HEK293 (cell line): ENCODE measurements at regions not wholly inside any gene's neighbourhood (a gene's known extent, or its start where the extent isn't known, plus 50 kb on each side); places are given as distances from the start of the nearest gene placed in this dataset.

Experiments used
- CTCF ChIA-PET: fragments of 350-600 bp; formaldehyde crosslinking; extraction: SDS; loops from one replicate; lab custom pipeline; 2021; ENCODE audit warnings: antibody characterized with exemption; lab: Yijun Ruan, JAX
- POLR2A ChIA-PET: fragments of 300-600 bp; formaldehyde crosslinking; extraction: SDS; loops from one replicate; lab custom pipeline; 2020; ENCODE audit warnings: antibody characterized with exemption, inconsistent platforms; lab: Yijun Ruan, JAX
- H3K27ac ChIP-seq: fragments of 200-500 bp; sonication (Bioruptor generic); 2 replicates; pipeline ENCODE4 v1.5.1; 2014; ENCODE audit warnings: low read depth, low read length, control low read depth, inconsistent platforms; ENCODE audit errors: extremely low read depth
- H3K36me3 ChIP-seq, 2 experiments: fragments of 200-500 bp in 1 of 2; sonication (Bioruptor generic) in 1 of 2; 1 replicate in 1 of 2; 2 replicates in 1 of 2; pipeline ENCODE4 v1.5.1; 2014 to 2017; ENCODE audit warnings: inconsistent platforms in 2 of 2, low read length in 2 of 2; ENCODE audit not compliant: control insufficient read depth in 2 of 2, insufficient read depth in 1 of 2
- H3K4me1 ChIP-seq: fragments of 200-500 bp; sonication (Bioruptor generic); 2 replicates; pipeline ENCODE4 v1.5.1; 2014; ENCODE audit warnings: mild to moderate bottlenecking, low read length, inconsistent platforms; ENCODE audit not compliant: control insufficient read depth, insufficient read depth
- H3K4me3 ChIP-seq: 2 replicates; pipeline ENCODE4 v1.5.1; 2011; ENCODE audit warnings: low read depth, mild to moderate bottlenecking, control low read depth, low read length, moderate library complexity
- H3K9me3 ChIP-seq: fragments of 200-500 bp; sonication (Bioruptor generic); 2 replicates; pipeline ENCODE4 v1.5.1; 2014; ENCODE audit warnings: low read depth, low read length, inconsistent platforms; ENCODE audit not compliant: control insufficient read depth, insufficient read depth
- EGR2 ChIP-seq: fragments of 450-650 bp; formaldehyde crosslinking; IDR thresholded peaks from 2 replicates; pipeline ENCODE4 v1.5.1; 2016; ENCODE audit warnings: low read depth, missing biosample characterization, missing genetic modification characterization
- GFI1B ChIP-seq: fragments of 450-650 bp; formaldehyde crosslinking; IDR thresholded peaks from 2 replicates; pipeline ENCODE4 v1.5.1; 2016; ENCODE audit warnings: missing biosample characterization, missing genetic modification characterization
- IKZF3 ChIP-seq: fragments of 450-650 bp; IDR thresholded peaks from 2 replicates; pipeline ENCODE4 v1.5.0; 2018; ENCODE audit warnings: missing biosample characterization, mild to moderate bottlenecking, missing genetic modification characterization, moderate library complexity
- KLF9 ChIP-seq: fragments of 450-650 bp; formaldehyde crosslinking; IDR thresholded peaks from 2 replicates; pipeline ENCODE4 v1.5.1; 2016; ENCODE audit warnings: missing biosample characterization, missing genetic modification characterization, low read depth
- OVOL3 ChIP-seq: fragments of 450-650 bp; formaldehyde crosslinking; IDR thresholded peaks from 2 replicates; pipeline ENCODE4 v1.5.1; 2016; ENCODE audit warnings: missing biosample characterization, missing genetic modification characterization
- TCF7L2 ChIP-seq: IDR thresholded peaks from 2 replicates; pipeline ENCODE4 v1.6.1; 2011; ENCODE audit warnings: low read depth, mild to moderate bottlenecking, inconsistent platforms, low read length, moderate library complexity, borderline replicate concordance
- ZBTB17 ChIP-seq: fragments of 450-650 bp; formaldehyde crosslinking; IDR thresholded peaks from 2 replicates; pipeline ENCODE4 v1.5.1; 2016; ENCODE audit warnings: missing biosample characterization, missing genetic modification characterization
- ZBTB6 ChIP-seq: fragments of 450-650 bp; formaldehyde crosslinking; IDR thresholded peaks from 2 replicates; pipeline ENCODE4 v1.5.1; 2017; ENCODE audit warnings: missing biosample characterization, missing genetic modification characterization
- ZNF114 ChIP-seq: fragments of 450-650 bp; formaldehyde crosslinking; IDR thresholded peaks from 2 replicates; pipeline ENCODE4 v1.5.0; 2017; ENCODE audit warnings: missing biosample characterization, missing genetic modification characterization
- ZNF266 ChIP-seq: fragments of 450-650 bp; formaldehyde crosslinking; IDR thresholded peaks from 2 replicates; pipeline ENCODE4 v1.5.1; 2016; ENCODE audit warnings: missing biosample characterization, missing genetic modification characterization, low read depth
- ZNF48 ChIP-seq: fragments of 450-650 bp; formaldehyde crosslinking; IDR thresholded peaks from 2 replicates; pipeline ENCODE4 v1.5.1; 2016; ENCODE audit warnings: missing biosample characterization, missing genetic modification characterization
- ZNF521 ChIP-seq: fragments of 450-650 bp; formaldehyde crosslinking; IDR thresholded peaks from 2 replicates; pipeline ENCODE4 v1.5.1; 2017; ENCODE audit warnings: missing biosample characterization, mild to moderate bottlenecking, missing genetic modification characterization
- ZNF549 ChIP-seq: fragments of 450-650 bp; IDR thresholded peaks from 2 replicates; pipeline ENCODE4 v1.5.1; 2018; ENCODE audit warnings: missing biosample characterization, missing genetic modification characterization, mild to moderate bottlenecking, inconsistent platforms, moderate library complexity
- ZNF571 ChIP-seq: fragments of 450-650 bp; formaldehyde crosslinking; IDR thresholded peaks from 2 replicates; pipeline ENCODE4 v1.5.0; 2017; ENCODE audit warnings: missing biosample characterization, missing genetic modification characterization
- ZNF621 ChIP-seq: fragments of 450-650 bp; formaldehyde crosslinking; IDR thresholded peaks from 2 replicates; pipeline ENCODE4 v1.5.1; 2017; ENCODE audit warnings: missing biosample characterization, missing genetic modification characterization
- ZNF654 ChIP-seq: fragments of 450-650 bp; formaldehyde crosslinking; IDR thresholded peaks from 2 replicates; pipeline ENCODE4 v1.5.1; 2016; ENCODE audit warnings: low read depth, missing biosample characterization, missing genetic modification characterization
- ZNF747 ChIP-seq: fragments of 450-650 bp; formaldehyde crosslinking; IDR thresholded peaks from 2 replicates; pipeline ENCODE4 v1.5.1; 2016; ENCODE audit warnings: missing biosample characterization, missing genetic modification characterization
- ZNF785 ChIP-seq: fragments of 450-650 bp; formaldehyde crosslinking; IDR thresholded peaks from 2 replicates; pipeline ENCODE4 v1.5.1; 2016; ENCODE audit warnings: missing biosample characterization, missing genetic modification characterization
- ZSCAN23 ChIP-seq: fragments of 450-650 bp; formaldehyde crosslinking; IDR thresholded peaks from 2 replicates; pipeline ENCODE4 v1.5.1; 2016; ENCODE audit warnings: missing biosample characterization, missing genetic modification characterization
- TF ChIP-seq, protein P1 (sequence below): fragments of 450-650 bp; formaldehyde crosslinking; IDR thresholded peaks from 2 replicates; pipeline ENCODE4; 2016; ENCODE audit warnings: missing biosample characterization, missing genetic modification characterization
- TF ChIP-seq, protein P2 (sequence below): fragments of 450-650 bp; formaldehyde crosslinking; IDR thresholded peaks from 2 replicates; pipeline ENCODE4 v1.5.1; 2016; ENCODE audit warnings: missing biosample characterization, missing genetic modification characterization
- TF ChIP-seq, protein P3 (sequence below): fragments of 450-650 bp; formaldehyde crosslinking; IDR thresholded peaks from 2 replicates; pipeline ENCODE4 v1.5.1; 2016; ENCODE audit warnings: missing biosample characterization, missing genetic modification characterization
- TF ChIP-seq, protein P4 (sequence below): fragments of 450-650 bp; formaldehyde crosslinking; IDR thresholded peaks from 2 replicates; pipeline ENCODE4 v1.5.1; 2016; ENCODE audit warnings: missing biosample characterization, missing genetic modification characterization
- TF ChIP-seq, protein P5 (sequence below): fragments of 450-650 bp; formaldehyde crosslinking; IDR thresholded peaks from 2 replicates; pipeline ENCODE4 v1.5.1; 2017; ENCODE audit warnings: missing biosample characterization, missing genetic modification characterization

DNA sequence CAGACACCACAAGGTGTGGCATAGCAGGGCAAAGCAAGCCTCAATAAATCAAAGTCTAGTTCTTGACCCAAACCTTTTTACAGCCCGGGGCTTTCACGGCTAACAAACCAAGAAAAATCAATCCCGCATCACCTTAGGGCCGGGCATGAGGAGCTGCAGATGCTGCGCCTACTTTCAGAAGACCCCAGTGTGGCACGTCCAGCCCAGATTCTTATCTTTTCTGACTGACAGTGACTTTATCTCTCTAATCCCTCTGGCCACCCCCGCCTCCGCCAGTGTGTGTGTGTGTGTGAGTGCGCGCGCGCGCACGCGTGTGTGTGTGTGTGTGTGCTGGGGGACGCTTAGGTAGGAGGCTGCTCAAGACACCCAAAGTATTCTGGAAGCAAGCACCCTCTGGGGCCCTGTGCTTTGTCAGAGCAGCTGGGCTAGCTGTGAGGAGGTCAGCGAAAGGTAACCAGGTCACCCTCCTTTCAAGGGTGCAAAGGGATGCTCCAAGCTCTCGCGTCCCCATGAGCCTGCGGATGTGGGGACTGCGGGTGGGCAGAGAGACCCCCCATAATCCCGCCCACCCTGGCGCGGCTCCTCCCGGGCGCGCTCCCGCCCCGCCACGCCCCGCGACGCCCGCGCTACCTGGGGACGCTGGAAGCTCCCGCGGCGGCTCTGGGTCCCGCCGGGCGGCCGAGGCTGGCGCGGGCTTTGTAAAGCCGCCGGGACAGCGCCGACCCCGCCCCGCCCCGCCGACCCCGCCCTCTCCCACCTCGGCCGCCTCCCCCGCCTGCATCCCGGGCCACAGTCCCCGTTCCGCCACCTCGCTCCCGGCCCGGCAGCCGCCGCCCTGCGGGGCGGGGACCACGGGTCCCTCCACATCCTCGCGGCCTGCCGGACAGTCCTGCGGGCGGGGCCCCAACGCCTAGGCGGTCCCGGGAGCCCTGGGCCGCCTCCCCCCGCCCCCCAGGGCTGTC, 57.1 kb upstream of the RHOBTB1 start (continued):
- TF ChIP-seq ZNF114: no peak
- TF ChIP-seq ZBTB6 (tag by site-specific recombination): no peak
- no peak for TF ChIP-seq ZSCAN23
- TF ChIP-seq, protein P1, sequence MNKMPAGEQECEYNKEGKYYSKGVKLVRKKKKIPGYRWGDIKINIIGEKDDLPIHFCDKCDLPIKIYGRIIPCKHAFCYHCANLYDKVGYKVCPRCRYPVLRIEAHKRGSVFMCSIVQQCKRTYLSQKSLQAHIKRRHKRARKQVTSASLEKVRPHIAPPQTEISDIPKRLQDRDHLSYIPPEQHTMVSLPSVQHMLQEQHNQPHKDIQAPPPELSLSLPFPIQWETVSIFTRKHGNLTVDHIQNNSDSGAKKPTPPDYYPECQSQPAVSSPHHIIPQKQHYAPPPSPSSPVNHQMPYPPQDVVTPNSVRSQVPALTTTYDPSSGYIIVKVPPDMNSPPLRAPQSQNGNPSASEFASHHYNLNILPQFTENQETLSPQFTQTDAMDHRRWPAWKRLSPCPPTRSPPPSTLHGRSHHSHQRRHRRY (tag by site-specific recombination): 0 out of 2 replicates have a peak, but pooled peaks have one; percentile 59
- no peak for TF ChIP-seq ZNF785 (tag by site-specific recombination)
- no peak for TF ChIP-seq ZNF549
- TF ChIP-seq OVOL3: no peak
- TF ChIP-seq ZNF521: no peak
- TF ChIP-seq ZNF266 (tag by site-specific recombination): no peak
- peak; percentile 94 for TF ChIP-seq EGR2 (tag by site-specific recombination)
- peak; percentile 46 for TF ChIP-seq KLF9 (tag by site-specific recombination)
- TF ChIP-seq, protein P2, sequence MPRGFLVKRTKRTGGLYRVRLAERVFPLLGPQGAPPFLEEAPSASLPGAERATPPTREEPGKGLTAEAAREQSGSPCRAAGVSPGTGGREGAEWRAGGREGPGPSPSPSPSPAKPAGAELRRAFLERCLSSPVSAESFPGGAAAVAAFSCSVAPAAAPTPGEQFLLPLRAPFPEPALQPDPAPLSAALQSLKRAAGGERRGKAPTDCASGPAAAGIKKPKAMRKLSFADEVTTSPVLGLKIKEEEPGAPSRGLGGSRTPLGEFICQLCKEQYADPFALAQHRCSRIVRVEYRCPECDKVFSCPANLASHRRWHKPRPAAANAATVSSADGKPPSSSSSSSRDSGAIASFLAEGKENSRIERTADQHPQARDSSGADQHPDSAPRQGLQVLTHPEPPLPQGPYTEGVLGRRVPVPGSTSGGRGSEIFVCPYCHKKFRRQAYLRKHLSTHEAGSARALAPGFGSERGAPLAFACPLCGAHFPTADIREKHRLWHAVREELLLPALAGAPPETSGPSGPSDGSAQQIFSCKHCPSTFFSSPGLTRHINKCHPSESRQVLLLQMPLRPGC (tag by site-specific recombination): 0 out of 2 replicates have a peak, but pooled peaks have one; percentile 39
- 0 out of 2 replicates have a peak, but pooled peaks have one; percentile 34 for TF ChIP-seq TCF7L2
- TF ChIP-seq, protein P3, sequence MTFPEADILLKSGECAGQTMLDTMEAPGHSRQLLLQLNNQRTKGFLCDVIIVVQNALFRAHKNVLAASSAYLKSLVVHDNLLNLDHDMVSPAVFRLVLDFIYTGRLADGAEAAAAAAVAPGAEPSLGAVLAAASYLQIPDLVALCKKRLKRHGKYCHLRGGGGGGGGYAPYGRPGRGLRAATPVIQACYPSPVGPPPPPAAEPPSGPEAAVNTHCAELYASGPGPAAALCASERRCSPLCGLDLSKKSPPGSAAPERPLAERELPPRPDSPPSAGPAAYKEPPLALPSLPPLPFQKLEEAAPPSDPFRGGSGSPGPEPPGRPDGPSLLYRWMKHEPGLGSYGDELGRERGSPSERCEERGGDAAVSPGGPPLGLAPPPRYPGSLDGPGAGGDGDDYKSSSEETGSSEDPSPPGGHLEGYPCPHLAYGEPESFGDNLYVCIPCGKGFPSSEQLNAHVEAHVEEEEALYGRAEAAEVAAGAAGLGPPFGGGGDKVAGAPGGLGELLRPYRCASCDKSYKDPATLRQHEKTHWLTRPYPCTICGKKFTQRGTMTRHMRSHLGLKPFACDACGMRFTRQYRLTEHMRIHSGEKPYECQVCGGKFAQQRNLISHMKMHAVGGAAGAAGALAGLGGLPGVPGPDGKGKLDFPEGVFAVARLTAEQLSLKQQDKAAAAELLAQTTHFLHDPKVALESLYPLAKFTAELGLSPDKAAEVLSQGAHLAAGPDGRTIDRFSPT (tag by site-specific recombination): peak; percentile 86; the same call in 1 of the 2 replicates
- no peak for TF ChIP-seq ZNF571
- no peak for TF ChIP-seq ZNF654
- no peak for TF ChIP-seq ZNF747 (tag by site-specific recombination)
- TF ChIP-seq, protein P4, sequence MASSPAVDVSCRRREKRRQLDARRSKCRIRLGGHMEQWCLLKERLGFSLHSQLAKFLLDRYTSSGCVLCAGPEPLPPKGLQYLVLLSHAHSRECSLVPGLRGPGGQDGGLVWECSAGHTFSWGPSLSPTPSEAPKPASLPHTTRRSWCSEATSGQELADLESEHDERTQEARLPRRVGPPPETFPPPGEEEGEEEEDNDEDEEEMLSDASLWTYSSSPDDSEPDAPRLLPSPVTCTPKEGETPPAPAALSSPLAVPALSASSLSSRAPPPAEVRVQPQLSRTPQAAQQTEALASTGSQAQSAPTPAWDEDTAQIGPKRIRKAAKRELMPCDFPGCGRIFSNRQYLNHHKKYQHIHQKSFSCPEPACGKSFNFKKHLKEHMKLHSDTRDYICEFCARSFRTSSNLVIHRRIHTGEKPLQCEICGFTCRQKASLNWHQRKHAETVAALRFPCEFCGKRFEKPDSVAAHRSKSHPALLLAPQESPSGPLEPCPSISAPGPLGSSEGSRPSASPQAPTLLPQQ: peak; percentile 80

GRCh38 chr10:60998932-60999331, 54.9 kb upstream of the RHOBTB1 start:
- POLR2A ChIA-PET: no interaction called here
- Histone ChIP-seq H3K4me1 (peaks cover 3% of the 10 kb centered on the region; the same call in 1 of the 2 replicates), H3K36me3 (no peaks in the 10 kb centered on the region), H3K9me3 (no peaks in the 10 kb centered on the region), H3K4me3 (no peak overlapping the region), H3K27ac (no peak overlapping the region)
- CTCF ChIA-PET: no interaction called here
- no peak for TF ChIP-seq GFI1B (tag by site-specific recombination)
- TF ChIP-seq ZNF48 (tag by site-specific recombination): no peak
- TF ChIP-seq, protein P5, sequence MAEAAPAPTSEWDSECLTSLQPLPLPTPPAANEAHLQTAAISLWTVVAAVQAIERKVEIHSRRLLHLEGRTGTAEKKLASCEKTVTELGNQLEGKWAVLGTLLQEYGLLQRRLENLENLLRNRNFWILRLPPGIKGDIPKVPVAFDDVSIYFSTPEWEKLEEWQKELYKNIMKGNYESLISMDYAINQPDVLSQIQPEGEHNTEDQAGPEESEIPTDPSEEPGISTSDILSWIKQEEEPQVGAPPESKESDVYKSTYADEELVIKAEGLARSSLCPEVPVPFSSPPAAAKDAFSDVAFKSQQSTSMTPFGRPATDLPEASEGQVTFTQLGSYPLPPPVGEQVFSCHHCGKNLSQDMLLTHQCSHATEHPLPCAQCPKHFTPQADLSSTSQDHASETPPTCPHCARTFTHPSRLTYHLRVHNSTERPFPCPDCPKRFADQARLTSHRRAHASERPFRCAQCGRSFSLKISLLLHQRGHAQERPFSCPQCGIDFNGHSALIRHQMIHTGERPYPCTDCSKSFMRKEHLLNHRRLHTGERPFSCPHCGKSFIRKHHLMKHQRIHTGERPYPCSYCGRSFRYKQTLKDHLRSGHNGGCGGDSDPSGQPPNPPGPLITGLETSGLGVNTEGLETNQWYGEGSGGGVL (tag by site-specific recombination): no peak
- TF ChIP-seq ZNF621: no peak
- TF ChIP-seq ZBTB17: no peak
- TF ChIP-seq IKZF3: no peak
- TF ChIP-seq, protein P3 (tag by site-specific recombination): no peak
